ENCODE measurements at regions not wholly inside any gene's neighbourhood (a gene's known extent, or its start where the extent isn't known, plus 50 kb on each side); places are given as distances from the start of the nearest gene placed in this dataset.

DNA sequence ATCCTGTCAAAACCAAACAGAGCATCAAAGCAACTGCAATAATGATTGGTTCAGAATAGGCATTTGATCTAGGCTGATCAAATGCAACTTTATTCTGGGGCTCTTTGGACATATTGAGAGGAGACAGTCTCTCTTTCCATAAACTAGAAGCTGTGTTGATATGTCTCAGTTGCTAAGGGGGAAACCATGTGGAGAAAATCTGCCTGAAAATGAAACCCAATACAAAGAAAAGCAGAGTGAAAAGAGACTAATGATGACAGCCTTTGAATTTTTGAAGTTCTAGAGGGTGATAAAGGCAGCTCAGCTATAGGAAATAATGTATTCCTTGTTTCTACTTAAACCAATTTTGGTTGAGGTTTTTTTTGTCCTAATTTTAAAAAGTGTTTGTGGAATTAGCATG, 941.8 kb upstream of the POT1 start:
- no peaks in the 10 kb centered on the region for H3K4me1 ChIP-seq
- no peaks in the 10 kb centered on the region for H3K36me3 ChIP-seq (ENCODE audit: low read depth, missing control alignments)
- H3K9me3 ChIP-seq: no peaks in the 10 kb centered on the region
- no peak for DNase-seq
- H3K27ac ChIP-seq: no peak overlapping the region
- TF ChIP-seq, protein P1, sequence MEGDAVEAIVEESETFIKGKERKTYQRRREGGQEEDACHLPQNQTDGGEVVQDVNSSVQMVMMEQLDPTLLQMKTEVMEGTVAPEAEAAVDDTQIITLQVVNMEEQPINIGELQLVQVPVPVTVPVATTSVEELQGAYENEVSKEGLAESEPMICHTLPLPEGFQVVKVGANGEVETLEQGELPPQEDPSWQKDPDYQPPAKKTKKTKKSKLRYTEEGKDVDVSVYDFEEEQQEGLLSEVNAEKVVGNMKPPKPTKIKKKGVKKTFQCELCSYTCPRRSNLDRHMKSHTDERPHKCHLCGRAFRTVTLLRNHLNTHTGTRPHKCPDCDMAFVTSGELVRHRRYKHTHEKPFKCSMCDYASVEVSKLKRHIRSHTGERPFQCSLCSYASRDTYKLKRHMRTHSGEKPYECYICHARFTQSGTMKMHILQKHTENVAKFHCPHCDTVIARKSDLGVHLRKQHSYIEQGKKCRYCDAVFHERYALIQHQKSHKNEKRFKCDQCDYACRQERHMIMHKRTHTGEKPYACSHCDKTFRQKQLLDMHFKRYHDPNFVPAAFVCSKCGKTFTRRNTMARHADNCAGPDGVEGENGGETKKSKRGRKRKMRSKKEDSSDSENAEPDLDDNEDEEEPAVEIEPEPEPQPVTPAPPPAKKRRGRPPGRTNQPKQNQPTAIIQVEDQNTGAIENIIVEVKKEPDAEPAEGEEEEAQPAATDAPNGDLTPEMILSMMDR (IDR thresholded peaks at IDR 0.05): no peak
- TF ChIP-seq POLR2A (IDR thresholded peaks at IDR 0.05): no peak
- no peaks in the 10 kb centered on the region for H3K27me3 ChIP-seq
- no peak overlapping the region for H3K4me3 ChIP-seq
- intact Hi-C loops (cut with DNase I; ENCODE audit: low total_unique reads): no loop called here

DNA sequence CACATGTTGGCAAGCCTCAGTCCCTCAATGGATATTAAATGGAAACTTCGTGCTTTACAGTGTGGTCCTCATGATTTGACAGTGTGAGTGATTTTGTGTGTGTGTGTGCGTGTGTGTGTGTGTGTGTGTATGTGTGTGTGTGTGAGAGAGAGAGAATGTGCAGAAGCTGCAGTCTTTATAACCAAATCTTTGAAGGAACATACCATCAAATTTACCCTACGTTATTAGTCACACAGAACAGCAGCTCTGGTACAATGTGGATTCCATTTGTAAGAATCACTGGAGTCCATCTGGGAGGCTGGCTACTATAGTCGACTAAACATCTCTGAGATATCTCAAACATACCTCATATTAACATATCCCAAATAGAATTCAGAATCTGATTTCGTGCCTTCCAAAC, 928.0 kb upstream of the POT1 start:
- WGBS, 2 donors: 57 to 66% methylated on average over 5 of the region's 5 CpGs

DNA sequence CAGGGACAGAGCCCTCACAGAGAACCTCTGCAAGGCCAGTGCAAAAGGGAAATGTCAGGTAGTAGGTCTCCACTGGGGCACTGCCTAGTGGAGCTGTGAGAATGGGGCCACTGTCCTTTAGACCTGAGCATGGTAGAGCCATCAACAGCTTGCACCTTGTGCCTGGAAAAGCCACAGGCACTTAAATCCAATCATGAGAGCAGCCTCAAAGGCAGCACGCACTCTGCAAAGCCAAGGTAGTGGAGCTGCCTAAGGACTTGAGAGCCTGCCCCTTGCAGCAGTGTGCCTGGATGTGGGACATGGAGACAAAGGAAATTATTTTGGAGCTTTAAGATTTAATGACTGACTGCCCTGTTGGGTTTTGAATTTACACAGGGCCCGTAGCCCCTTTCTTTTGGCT, 918.5 kb upstream of the POT1 start:
- Histone ChIP-seq H3K36me3 (ENCODE audit: low read depth, missing control alignments) (no peaks in the 10 kb centered on the region), H3K27me3 (no peaks in the 10 kb centered on the region), H3K4me1 (no peaks in the 10 kb centered on the region), H3K9me3 (no peaks in the 10 kb centered on the region), H3K4me3 (no peak overlapping the region), H3K27ac (no peak overlapping the region)
- intact Hi-C loops (cut with DNase I; ENCODE audit: low total_unique reads): no loop called here
- WGBS, 2 donors: 90 to 94% methylated on average over 2 of the region's 2 CpGs
- TF ChIP-seq, protein P1 (IDR thresholded peaks at IDR 0.05): no peak
- no peak for TF ChIP-seq POLR2A (IDR thresholded peaks at IDR 0.05)
- DNase-seq: no peak

More for the DNA sequence above, 928.0 kb upstream of the POT1 start:
- intact Hi-C loops (cut with DNase I; ENCODE audit: low total_unique reads): no loop called here
- TF ChIP-seq POLR2A (IDR thresholded peaks at IDR 0.05): no peak
- TF ChIP-seq, protein P1 (IDR thresholded peaks at IDR 0.05): no peak
- H3K27me3 ChIP-seq: no peaks in the 10 kb centered on the region
- no peaks in the 10 kb centered on the region for H3K9me3 ChIP-seq
- H3K27ac ChIP-seq: no peak overlapping the region
- H3K36me3 ChIP-seq (ENCODE audit: low read depth, missing control alignments): no peaks in the 10 kb centered on the region
- no peak for DNase-seq
- no peak overlapping the region for H3K4me3 ChIP-seq
- no peaks in the 10 kb centered on the region for H3K4me1 ChIP-seq

DNA sequence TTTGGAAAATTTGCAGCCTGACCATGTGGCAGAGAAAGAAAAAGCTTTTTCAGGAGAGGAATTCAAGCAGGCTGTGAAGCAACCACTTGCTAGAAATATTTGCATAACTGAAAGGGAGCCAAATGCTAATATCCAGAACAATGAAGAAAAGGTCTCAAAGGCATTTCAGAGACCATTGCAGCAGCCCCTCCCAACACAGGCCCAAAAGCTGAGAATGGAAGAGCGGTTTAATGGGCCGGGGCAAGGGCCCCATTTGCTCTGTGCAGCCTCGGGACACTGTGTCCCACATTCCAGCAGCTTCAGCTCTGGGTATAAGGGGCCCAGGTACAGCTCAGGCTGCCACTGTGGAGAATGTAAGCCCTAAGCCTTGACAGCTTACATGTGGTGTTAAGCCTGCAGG, 918.1 kb upstream of the POT1 start:
- DNase-seq: no peak

DNA sequence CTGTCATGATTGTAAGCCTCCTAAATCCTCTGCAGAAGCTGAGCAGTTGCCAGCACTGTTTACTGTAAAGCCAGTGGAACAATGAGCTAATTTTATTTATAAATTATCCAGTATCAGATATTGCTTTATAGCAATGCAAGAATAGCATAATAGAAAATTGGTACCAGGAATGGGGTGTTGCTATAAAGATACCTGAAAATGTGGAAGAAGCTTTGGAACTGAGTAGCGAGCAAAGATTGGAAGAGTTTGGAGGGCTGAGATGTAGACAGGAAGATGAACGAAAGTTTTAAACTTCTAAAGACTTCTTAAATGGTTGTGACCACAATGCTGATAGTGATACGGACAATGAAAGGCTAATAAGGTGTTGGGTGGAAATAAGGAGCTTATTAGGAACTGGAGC, 917.4 kb upstream of the POT1 start:
- WGBS, 2 donors: 89 to 90% methylated on average over 3 of the region's 3 CpGs
- intact Hi-C loops (cut with DNase I; ENCODE audit: low total_unique reads): no loop called here
- H3K4me3 ChIP-seq: no peak overlapping the region
- no peak overlapping the region for H3K27ac ChIP-seq
- H3K27me3 ChIP-seq: no peaks in the 10 kb centered on the region
- TF ChIP-seq, protein P1 (IDR thresholded peaks at IDR 0.05): no peak
- TF ChIP-seq POLR2A (IDR thresholded peaks at IDR 0.05): no peak
- no peaks in the 10 kb centered on the region for H3K9me3 ChIP-seq
- no peak for DNase-seq
- no peaks in the 10 kb centered on the region for H3K4me1 ChIP-seq
- H3K36me3 ChIP-seq (ENCODE audit: low read depth, missing control alignments): no peaks in the 10 kb centered on the region

More for the DNA sequence above, 918.1 kb upstream of the POT1 start:
- H3K27me3 ChIP-seq: no peaks in the 10 kb centered on the region
- intact Hi-C loops (cut with DNase I; ENCODE audit: low total_unique reads): no loop called here
- H3K27ac ChIP-seq: no peak overlapping the region
- no peaks in the 10 kb centered on the region for H3K36me3 ChIP-seq (ENCODE audit: low read depth, missing control alignments)
- TF ChIP-seq POLR2A (IDR thresholded peaks at IDR 0.05): no peak
- TF ChIP-seq, protein P1 (IDR thresholded peaks at IDR 0.05): no peak
- 96% methylated on average over 3 of the region's 3 CpGs; no CpG with 5 or more reads in 1 of the 2 donors for WGBS, 2 donors
- no peak overlapping the region for H3K4me3 ChIP-seq
- no peaks in the 10 kb centered on the region for H3K9me3 ChIP-seq
- no peaks in the 10 kb centered on the region for H3K4me1 ChIP-seq

Data from testis (tissue), 2 donors.